ENCODE measurements at regions not wholly inside any gene's neighbourhood (a gene's known extent, or its start where the extent isn't known, plus 50 kb on each side); places are given as distances from the start of the nearest gene placed in this dataset.

DNA sequence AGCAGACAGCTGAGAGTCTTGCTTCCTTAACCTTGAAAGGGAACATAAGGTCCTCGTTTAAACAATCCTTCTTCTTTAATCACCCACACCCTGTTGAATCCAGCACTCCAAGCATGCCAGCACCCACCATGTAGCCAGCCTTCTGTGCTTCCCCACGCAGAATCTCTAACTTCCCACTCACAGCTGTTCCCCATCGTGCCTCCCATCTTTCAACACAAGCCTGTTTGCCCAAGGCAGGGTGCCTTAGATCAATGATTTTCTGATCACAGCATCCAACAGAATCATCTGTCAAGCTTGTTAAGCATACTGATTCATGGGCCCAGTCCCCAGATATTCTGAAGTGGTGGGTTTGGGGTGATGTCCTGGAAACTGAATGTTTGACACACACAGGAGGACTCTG, 530.8 kb downstream of the SH2D4B start:
- TF ChIP-seq, protein P1, sequence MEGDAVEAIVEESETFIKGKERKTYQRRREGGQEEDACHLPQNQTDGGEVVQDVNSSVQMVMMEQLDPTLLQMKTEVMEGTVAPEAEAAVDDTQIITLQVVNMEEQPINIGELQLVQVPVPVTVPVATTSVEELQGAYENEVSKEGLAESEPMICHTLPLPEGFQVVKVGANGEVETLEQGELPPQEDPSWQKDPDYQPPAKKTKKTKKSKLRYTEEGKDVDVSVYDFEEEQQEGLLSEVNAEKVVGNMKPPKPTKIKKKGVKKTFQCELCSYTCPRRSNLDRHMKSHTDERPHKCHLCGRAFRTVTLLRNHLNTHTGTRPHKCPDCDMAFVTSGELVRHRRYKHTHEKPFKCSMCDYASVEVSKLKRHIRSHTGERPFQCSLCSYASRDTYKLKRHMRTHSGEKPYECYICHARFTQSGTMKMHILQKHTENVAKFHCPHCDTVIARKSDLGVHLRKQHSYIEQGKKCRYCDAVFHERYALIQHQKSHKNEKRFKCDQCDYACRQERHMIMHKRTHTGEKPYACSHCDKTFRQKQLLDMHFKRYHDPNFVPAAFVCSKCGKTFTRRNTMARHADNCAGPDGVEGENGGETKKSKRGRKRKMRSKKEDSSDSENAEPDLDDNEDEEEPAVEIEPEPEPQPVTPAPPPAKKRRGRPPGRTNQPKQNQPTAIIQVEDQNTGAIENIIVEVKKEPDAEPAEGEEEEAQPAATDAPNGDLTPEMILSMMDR (IDR thresholded peaks at IDR 0.05; ENCODE audit: low read length): no peak
- TF ChIP-seq EZH2 (IDR thresholded peaks at IDR 0.05; ENCODE audit: borderline replicate concordance, low read length): no peak
